Progenitor cell of endocrine pancreas (in vitro differentiated cells): ENCODE measurements at regions not wholly inside any gene's neighbourhood (a gene's known extent, or its start where the extent isn't known, plus 50 kb on each side); places are given as distances from the start of the nearest gene placed in this dataset.

Experiments
- DNase-seq: peaks from one replicate; pipeline ENCODE4 v3.0.0; 2021; ENCODE audit warnings: low spot score; ENCODE audit not compliant: unreplicated experiment
- H3K27ac Mint-ChIP-seq: 2 replicates; pipeline ENCODE4 v1.8.0; 2021; ENCODE audit warnings: mild to moderate bottlenecking, moderate library complexity, mixed read lengths
- H3K27me3 Mint-ChIP-seq: 2 replicates; pipeline ENCODE4 v1.8.0; 2021; ENCODE audit warnings: mixed read lengths
- H3K36me3 Mint-ChIP-seq: 2 replicates; pipeline ENCODE4 v1.8.0; 2022; ENCODE audit warnings: mixed read lengths; ENCODE audit not compliant: insufficient read depth
- H3K4me1 Mint-ChIP-seq: 2 replicates; pipeline ENCODE4 v1.8.0; 2021; ENCODE audit warnings: low read depth, mixed read lengths
- H3K4me3 Mint-ChIP-seq: 2 replicates; pipeline ENCODE4 v1.8.0; 2021; ENCODE audit warnings: low read depth, mild to moderate bottlenecking, moderate library complexity, mixed read lengths
- H3K9me3 Mint-ChIP-seq: 2 replicates; pipeline ENCODE4 v1.8.0; 2021; ENCODE audit warnings: low read depth, mixed read lengths
- CTCF ChIP-seq: fragments of 200-600 bp; sonication (generic); IDR thresholded peaks from one replicate; pipeline ENCODE4 v1.5.0; 2021; ENCODE audit warnings: antibody characterized with exemption, mild to moderate bottlenecking; ENCODE audit not compliant: unreplicated experiment

- Mint-ChIP-seq H3K27ac (no peak overlapping the region), H3K4me1 (peaks cover 3% of the 10 kb centered on the region), H3K9me3 (no peaks in the 10 kb centered on the region), H3K36me3 (no peaks in the 10 kb centered on the region), H3K27me3 (no peaks in the 10 kb centered on the region), H3K4me3 (no peak overlapping the region)
- TF ChIP-seq CTCF = no peak
- DNase-seq = no peak
Measured at GRCh38 chr4:119750048-119750447, 121.4 kb upstream of the PDE5A start.

GRCh38 chr4:119748853-119749252, 120.2 kb upstream of the PDE5A start:
- Mint-ChIP-seq H3K9me3 (no peaks in the 10 kb centered on the region), H3K4me3 (no peak overlapping the region), H3K27ac (no peak overlapping the region), H3K27me3 (no peaks in the 10 kb centered on the region), H3K36me3 (no peaks in the 10 kb centered on the region), H3K4me1 (peaks cover 3% of the 10 kb centered on the region)
- no peak for DNase-seq
- TF ChIP-seq CTCF = no peak

GRCh38 chr4:119746951-119747350, 118.3 kb upstream of the PDE5A start:
- Mint-ChIP-seq H3K27ac (no peak overlapping the region), H3K9me3 (no peaks in the 10 kb centered on the region), H3K36me3 (no peaks in the 10 kb centered on the region)

GRCh38 chr4:119745351-119745750, 116.7 kb upstream of the PDE5A start:
- H3K9me3 Mint-ChIP-seq = no peaks in the 10 kb centered on the region
- no peaks in the 10 kb centered on the region for H3K36me3 Mint-ChIP-seq
- no peak for TF ChIP-seq CTCF
- no peaks in the 10 kb centered on the region for H3K27me3 Mint-ChIP-seq
- no peak for DNase-seq
- H3K27ac Mint-ChIP-seq = no peak overlapping the region
- no peak overlapping the region for H3K4me3 Mint-ChIP-seq
- peaks cover 4% of the 10 kb centered on the region for H3K4me1 Mint-ChIP-seq

More at GRCh38 chr4:119746951-119747350, 118.3 kb upstream of the PDE5A start:
- no peak for DNase-seq
- Mint-ChIP-seq H3K4me3 (no peak overlapping the region), H3K4me1 (peaks cover 3% of the 10 kb centered on the region), H3K27me3 (no peaks in the 10 kb centered on the region)
- no peak for TF ChIP-seq CTCF

- no peak overlapping the region for H3K27ac Mint-ChIP-seq
- no peaks in the 10 kb centered on the region for H3K27me3 Mint-ChIP-seq
- DNase-seq = no peak
- no peak for TF ChIP-seq CTCF
- no peaks in the 10 kb centered on the region for H3K36me3 Mint-ChIP-seq
- peaks cover 11% of the 10 kb centered on the region for H3K4me1 Mint-ChIP-seq
- H3K4me3 Mint-ChIP-seq = no peak overlapping the region
- no peaks in the 10 kb centered on the region for H3K9me3 Mint-ChIP-seq
Measured at GRCh38 chr4:119744580-119744979, 116.0 kb upstream of the PDE5A start.
